GM19239 (cell line): ENCODE measurements at regions not wholly inside any gene's neighbourhood (a gene's known extent, or its start where the extent isn't known, plus 50 kb on each side); places are given as distances from the start of the nearest gene placed in this dataset.

Source experiments
- DNase-seq: peaks from one replicate; pipeline ENCODE4 v3.0.0; 2011; ENCODE audit warnings: low spot score; ENCODE audit not compliant: insufficient read length
- FAIRE-seq: peaks from 2 replicates; lab custom pipeline; 2011; peaks lifted over from hg19 to GRCh38; lab: Jason Lieb, UNC

- DNase-seq (no peak), FAIRE-seq (no peak)
Measured at GRCh38 chr1:80994038-80994437, 806.7 kb upstream of the ADGRL2 start.

- FAIRE-seq, result no peak
Measured at GRCh38 chr1:80993154-80993980, 807.4 kb upstream of the ADGRL2 start.

DNA sequence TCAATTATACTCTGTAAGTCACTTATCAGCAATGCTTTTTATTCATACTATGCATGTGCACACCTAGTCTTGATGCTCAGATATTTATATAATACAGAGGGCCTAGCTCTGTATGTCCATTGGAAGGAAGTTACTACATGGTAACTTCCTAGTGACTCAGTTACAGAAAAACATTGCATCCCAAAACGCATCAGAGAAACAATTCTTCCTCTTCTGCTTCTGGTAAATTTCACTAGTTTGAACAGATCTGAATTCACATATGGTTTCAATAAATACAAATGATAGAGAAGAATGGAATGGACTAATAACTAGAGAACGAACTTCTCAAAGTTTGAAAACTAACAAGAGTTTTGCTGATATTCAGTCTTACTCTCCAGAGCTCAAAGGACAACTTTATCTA, 811.3 kb upstream of the ADGRL2 start:
- no peak for DNase-seq
- no peak for FAIRE-seq

More at GRCh38 chr1:80993154-80993980, 807.4 kb upstream of the ADGRL2 start:
- DNase-seq, result no peak

GRCh38 chr1:80988926-80989325, 811.8 kb upstream of the ADGRL2 start:
- DNase-seq (no peak), FAIRE-seq (no peak)

GRCh38 chr1:80987824-80988223, 812.9 kb upstream of the ADGRL2 start:
- FAIRE-seq, result no peak
- no peak for DNase-seq

DNA sequence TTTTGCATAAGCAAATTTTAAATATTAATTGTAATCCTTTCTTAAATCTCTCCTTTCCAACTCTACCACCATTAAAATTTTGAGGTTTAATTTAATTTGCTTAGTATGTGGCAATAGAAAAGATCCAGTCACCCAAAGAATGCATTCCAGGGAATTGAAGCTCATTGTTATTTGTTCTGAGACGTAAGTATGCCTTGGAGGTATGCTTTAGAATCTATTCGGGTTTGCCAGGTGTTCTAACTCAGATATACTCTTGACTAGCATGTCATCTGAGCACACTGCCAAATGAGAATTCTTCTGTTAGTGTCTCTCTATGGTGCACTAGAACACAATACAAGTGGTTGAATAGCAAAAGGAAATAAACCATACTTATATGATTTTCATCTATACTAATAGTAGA, 813.6 kb upstream of the ADGRL2 start:
- FAIRE-seq (no peak), DNase-seq (no peak)

DNA sequence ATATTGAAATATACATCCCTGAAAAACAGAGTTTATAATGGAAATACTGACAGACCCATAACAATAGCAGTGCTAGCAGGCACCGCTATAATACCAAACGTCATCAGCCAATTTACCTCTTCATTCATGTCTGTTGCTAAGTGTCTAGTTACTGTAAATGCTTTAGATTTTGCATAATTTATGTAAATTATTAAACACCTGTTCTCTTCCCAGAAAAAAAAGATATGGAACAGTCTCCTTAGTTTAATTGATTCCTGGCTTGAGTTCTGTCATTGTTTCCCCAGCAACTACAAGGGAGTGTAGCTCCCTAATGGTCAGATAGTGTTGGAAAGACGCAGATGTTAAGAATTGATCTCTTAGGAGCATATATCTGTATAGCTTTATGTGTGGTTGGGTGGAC, 817.9 kb upstream of the ADGRL2 start:
- DNase-seq (no peak), FAIRE-seq (no peak)

DNA sequence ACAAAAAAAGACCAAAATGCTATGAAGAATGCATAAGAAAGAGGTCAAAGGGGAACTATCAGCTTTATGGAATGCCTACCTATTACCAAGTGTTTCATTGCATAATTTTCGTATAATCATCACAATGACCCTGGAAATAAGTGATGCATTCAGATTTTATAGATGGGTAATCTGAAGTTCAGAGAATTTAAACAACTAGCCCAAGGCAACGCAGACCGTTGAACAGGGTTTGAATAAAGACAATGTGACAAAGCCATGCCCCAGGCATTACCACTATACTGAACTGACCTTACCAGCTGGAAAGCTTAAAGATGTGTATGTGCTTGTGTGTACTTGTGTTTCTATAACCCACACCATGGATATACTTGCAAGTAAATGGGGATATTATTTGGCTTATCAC, 827.6 kb upstream of the ADGRL2 start:
- no peak for DNase-seq
- FAIRE-seq, result no peak

DNA sequence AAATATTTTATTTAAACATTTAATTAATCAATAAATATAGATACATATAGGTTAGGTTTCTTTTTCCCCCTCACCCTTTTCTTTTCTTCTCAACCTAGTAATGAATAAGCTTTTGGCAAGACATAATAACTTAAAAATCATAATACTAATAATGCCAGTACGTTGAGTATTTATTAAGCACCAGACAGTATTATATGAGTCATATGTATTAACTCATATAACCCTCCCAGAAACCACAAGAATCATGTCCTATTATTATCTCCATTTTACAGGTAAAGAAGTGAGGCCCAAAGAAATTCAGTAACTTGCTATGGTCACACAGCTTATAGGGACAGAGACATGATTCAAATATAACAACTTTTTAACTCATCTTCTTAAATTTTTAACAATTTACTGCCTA, 834.5 kb upstream of the ADGRL2 start:
- FAIRE-seq (no peak), DNase-seq (no peak)

GRCh38 chr1:80962564-80962963, 838.2 kb upstream of the ADGRL2 start:
- DNase-seq (no peak), FAIRE-seq (no peak)

DNA sequence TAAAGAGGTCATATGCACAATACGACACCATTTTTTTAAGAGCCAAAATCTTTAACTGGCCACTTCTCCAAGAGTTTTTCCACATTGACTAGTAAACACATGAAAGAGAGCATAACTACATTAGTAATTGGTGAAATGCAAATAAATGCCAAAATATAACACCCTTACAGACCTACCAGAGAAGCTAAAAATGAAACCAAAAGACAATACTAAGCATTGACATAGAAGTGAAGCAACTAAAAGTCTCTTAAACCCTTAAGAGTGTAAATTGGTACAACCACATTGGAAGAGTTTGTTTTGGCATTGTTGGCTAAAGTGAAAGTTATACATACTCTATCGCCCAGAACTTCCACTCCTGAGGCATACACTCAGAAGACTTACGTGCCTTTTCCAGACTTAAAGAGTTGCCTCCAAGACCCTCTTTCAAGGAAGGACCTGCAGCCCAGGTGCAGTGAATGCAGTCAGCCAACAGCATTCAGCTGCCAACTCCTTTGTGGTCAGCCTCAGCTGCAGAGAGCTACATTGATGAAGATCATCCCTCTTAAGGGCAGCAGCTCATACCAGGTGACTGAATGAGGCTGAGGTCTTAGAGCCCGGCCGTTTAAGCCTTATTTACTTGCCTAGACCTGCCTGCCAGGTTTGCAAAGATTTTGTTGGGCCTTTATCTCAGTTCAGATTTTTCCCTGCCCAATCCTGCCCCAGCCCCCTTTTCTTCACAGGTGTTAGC, 839.1 kb upstream of the ADGRL2 start:
- no peak for DNase-seq
- FAIRE-seq, result no peak

- no peak for FAIRE-seq
Measured at GRCh38 chr1:80933346-80933745, 867.4 kb upstream of the ADGRL2 start.

GRCh38 chr1:80931178-80931577, 869.6 kb upstream of the ADGRL2 start:
- FAIRE-seq, result no peak
- DNase-seq, result no peak

More at GRCh38 chr1:80933346-80933745, 867.4 kb upstream of the ADGRL2 start:
- DNase-seq, result no peak

GRCh38 chr1:80929868-80930508, 870.7 kb upstream of the ADGRL2 start:
- DNase-seq (no peak), FAIRE-seq (no peak)

- FAIRE-seq (no peak), DNase-seq (no peak)
Measured at GRCh38 chr1:80926531-80926930, 874.2 kb upstream of the ADGRL2 start.

DNA sequence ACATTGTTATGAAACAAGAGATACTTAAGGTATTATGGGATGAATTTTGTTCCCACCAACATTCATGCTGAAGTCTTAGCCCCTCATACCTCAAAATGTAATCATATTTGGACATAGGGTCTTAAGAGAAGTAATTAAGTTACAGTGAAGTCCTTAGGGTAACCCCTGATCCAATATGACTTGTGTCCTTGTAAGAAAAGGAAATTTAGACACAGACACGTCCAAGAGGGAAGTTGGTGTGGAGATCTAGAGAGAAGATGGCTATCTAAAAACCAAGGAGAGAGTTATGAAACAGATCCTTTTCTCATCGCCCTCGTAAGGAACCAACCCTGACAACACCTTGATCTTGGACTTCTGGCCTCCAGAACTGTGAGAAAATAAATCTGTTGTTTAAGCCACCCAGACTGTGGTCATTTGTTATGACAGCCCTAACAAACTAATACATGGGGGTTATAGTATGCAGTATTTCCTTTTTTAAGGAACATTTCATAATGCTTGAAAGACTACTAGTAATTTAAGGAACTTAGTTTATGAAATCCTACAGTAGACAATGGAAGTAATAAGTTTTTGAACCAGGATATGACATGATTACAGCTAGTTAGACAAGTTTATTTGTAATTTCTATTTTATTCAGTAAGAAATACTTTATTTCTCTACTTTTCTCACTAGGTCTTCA, 875.5 kb upstream of the ADGRL2 start:
- FAIRE-seq (no peak), DNase-seq (no peak)

- DNase-seq (no peak), FAIRE-seq (no peak)
Measured at GRCh38 chr1:80924290-80924689, 876.4 kb upstream of the ADGRL2 start.

DNA sequence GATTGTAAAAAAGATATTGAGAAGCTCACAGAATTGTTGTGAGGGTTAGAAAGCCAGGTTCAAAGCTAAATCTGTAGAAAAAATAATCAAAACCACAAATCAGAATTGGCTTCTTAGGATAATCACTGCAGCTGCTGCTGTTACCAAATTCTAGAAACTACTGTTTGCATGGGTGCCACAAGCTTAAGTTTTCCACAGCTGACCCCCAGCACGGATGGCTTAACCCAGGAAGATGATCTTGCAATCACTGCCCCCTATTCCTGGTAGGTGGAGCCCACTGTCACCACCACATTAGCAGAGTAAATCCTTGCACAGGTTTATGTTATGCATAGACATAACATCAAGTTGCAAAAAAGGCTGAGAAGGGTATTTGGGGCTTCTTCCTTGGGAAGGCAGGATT, 877.8 kb upstream of the ADGRL2 start:
- DNase-seq, result no peak
- FAIRE-seq, result no peak

DNA sequence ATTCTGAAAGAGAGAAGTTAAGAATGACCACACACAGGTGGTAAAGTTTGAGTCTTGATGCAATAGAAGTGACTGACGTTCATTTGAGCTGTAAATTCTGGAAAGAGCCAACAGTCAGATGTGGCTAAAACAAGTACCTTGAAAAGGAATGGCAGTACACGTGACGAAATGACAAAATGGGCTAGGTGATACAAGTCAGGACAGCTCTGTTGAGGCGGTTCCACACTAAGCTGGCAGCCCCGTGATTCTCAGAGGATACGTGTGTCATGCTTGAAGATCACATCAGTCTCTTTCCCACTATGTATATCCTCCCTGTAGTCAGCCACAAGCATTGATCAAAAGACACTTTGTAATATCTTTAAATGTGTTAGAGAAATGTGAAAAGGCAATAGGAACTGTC, 881.3 kb upstream of the ADGRL2 start:
- DNase-seq (no peak), FAIRE-seq (no peak)

GRCh38 chr1:80918380-80918779, 882.4 kb upstream of the ADGRL2 start:
- DNase-seq, result no peak
- FAIRE-seq, result no peak

DNA sequence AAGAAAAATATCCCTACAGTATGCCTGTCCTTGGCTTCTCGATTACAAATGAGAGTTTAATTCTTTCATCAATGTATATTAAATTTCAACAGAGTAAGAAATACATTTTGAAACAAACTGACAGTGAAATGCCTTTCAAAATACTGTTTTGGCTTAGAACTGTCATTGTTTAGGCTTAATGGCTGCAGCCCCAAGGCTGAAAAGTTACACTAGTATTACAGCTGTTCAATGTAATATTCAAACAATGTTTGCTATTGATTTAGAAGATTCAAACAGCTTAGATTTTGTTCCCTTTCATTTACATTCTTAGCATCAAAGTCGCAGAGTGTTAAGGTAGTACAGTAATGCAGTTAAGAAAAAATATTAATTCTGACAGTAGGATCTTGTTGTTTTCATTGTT, 882.9 kb upstream of the ADGRL2 start:
- DNase-seq, result no peak

More for the DNA sequence above, 882.9 kb upstream of the ADGRL2 start:
- no peak for FAIRE-seq
